Lung (tissue), 11 donors: ENCODE measurements at regions not wholly inside any gene's neighbourhood (a gene's known extent, or its start where the extent isn't known, plus 50 kb on each side); places are given as distances from the start of the nearest gene placed in this dataset.

ENCODE experiments used
- ATAC-seq: fragments of 200-7000 bp; cut with Tn5 transposase; one replicate; pipeline ENCODE4 v1.9.1; 2020; ENCODE audit warnings: moderate number of reproducible peaks; ENCODE audit not compliant: insufficient read depth, low FRiP score
- DNase-seq, 3 donors: peaks; one replicate each; pipeline ENCODE4 v3.0.0-alpha.2; 2013 to 2017
- H3K27ac ChIP-seq, 2 donors: one replicate each; pipeline ENCODE4 v1.5.1; 2013; ENCODE audit warnings: mild to moderate bottlenecking in 2 of 2, moderate library complexity in 2 of 2, control low read depth in 1 of 2, inconsistent platforms in 1 of 2, low read depth in 1 of 2, low read length in 1 of 2
- H3K27me3 ChIP-seq, 3 donors: one replicate each; pipeline ENCODE4 v1.5.1; 2013; ENCODE audit warnings: low read length in 2 of 3; ENCODE audit not compliant: control insufficient read depth in 3 of 3, insufficient read depth in 3 of 3
- H3K36me3 ChIP-seq, 4 donors: one replicate each; pipeline ENCODE4 v1.5.1; 2013; ENCODE audit warnings: low read length in 4 of 4, mild to moderate bottlenecking in 1 of 4, moderate library complexity in 1 of 4; ENCODE audit not compliant: control insufficient read depth in 4 of 4, insufficient read depth in 4 of 4
- H3K4me1 ChIP-seq, 5 donors: one replicate each; pipeline ENCODE4 v1.5.1; 2013; ENCODE audit warnings: low read length in 5 of 5, mild to moderate bottlenecking in 2 of 5, moderate library complexity in 1 of 5; ENCODE audit not compliant: control insufficient read depth in 5 of 5, insufficient read depth in 5 of 5
- H3K4me3 ChIP-seq: one replicate; pipeline ENCODE4 v1.5.1; 2013; ENCODE audit warnings: mild to moderate bottlenecking, control low read depth, moderate library complexity
- H3K9ac ChIP-seq, 2 donors: one replicate each; pipeline ENCODE4 v1.5.1; 2013; ENCODE audit warnings: low read length in 2 of 2, control low read depth in 1 of 2; ENCODE audit not compliant: insufficient read depth in 1 of 2
- H3K9me3 ChIP-seq, 4 donors: one replicate each; pipeline ENCODE4 v1.5.1; 2013; ENCODE audit warnings: low read length in 3 of 4, mild to moderate bottlenecking in 1 of 4, moderate library complexity in 1 of 4; ENCODE audit not compliant: control insufficient read depth in 4 of 4, insufficient read depth in 3 of 4
- CTCF ChIP-seq: IDR thresholded peaks from 2 replicates; pipeline ENCODE4 v1.5.1; 2012; ENCODE audit warnings: mild to moderate bottlenecking; ENCODE audit errors: control extremely low read depth, extremely low read depth
- WGBS, 2 donors: extraction: QIAGEN DNeasy Blood & Tissue Kit; methylation state at CpG; one replicate each; pipeline ENCODE4 v1.1.7; 2013; 5-methylcytosine and 5-hydroxymethylcytosine counted together
- donor health status: control.
- donor health status: control.
- donor health status: Bipolar disorder and iron deficiency.
- donor health status: healthy.
- donor health status: DM: yes; HTN: yes; CAD: no.

DNA sequence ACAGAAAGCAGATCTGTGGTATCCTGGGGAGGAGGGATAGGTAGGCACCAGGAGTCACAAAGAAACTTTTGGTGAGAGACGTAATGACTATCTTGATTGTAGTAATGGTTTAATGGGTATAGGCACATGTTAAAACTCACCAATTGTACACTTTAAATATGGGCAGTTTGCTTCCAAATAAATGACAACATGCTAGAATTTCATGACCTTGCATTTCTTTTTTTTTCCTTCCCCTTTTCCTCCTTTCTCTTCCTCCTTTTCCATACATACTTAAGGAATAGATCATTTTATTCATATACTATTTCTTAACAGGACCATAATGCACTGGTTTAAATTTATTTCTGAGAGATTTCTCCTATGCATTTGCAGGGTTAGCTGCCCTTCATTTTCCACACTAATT is 341.8 kb downstream of the TMEM182 start:
- no peak overlapping the region for H3K9ac ChIP-seq
- no peak overlapping the region for H3K4me3 ChIP-seq
- no peak for TF ChIP-seq CTCF
- no peaks in the 10 kb centered on the region for H3K9me3 ChIP-seq
- ATAC-seq (no peak), DNase-seq (no peak)
- 83 to 89% methylated on average over 1 of the region's 1 CpG for WGBS, 2 donors
- H3K27ac ChIP-seq = no peak overlapping the region
- H3K36me3 ChIP-seq = no peaks in the 10 kb centered on the region
- H3K4me1 ChIP-seq = no peaks in the 10 kb centered on the region
- H3K27me3 ChIP-seq = no peaks in the 10 kb centered on the region

DNA sequence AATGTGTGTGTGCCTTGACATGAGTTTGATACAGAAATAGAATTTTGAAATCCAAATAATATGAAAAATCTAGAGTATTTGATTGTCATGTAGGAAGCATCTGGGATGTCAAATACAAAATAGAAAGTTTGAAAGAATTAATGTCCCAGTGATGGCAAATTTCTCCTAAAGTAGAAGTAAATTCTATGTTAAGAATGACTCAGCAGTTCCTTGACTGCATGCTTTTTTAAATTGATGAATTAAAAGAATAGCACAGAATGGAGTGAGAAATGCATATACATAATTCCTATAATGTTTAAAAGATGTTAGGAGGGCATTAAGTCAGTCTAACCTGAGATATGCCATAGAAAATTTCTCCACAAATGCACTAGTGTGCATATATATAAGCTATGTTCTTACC is 357.5 kb downstream of the TMEM182 start:
- H3K9ac ChIP-seq = no peak overlapping the region

GRCh38 chr2:103121106-103121505 is 359.3 kb downstream of the TMEM182 start:
- Histone ChIP-seq H3K4me1 (no peaks in the 10 kb centered on the region), H3K4me3 (no peak overlapping the region), H3K27ac (no peak overlapping the region), H3K27me3 (no peaks in the 10 kb centered on the region), H3K36me3 (no peaks in the 10 kb centered on the region), H3K9ac (no peak overlapping the region), H3K9me3 (no peaks in the 10 kb centered on the region)
- no peak for TF ChIP-seq CTCF
- no peak for DNase-seq
- no peak for ATAC-seq
- WGBS, 2 donors = 85 to 94% methylated on average over 1 of the region's 1 CpG

More for the DNA sequence above, 357.5 kb downstream of the TMEM182 start:
- Histone ChIP-seq H3K27ac (no peak overlapping the region), H3K4me3 (no peak overlapping the region), H3K9me3 (no peaks in the 10 kb centered on the region), H3K4me1 (no peaks in the 10 kb centered on the region), H3K27me3 (no peaks in the 10 kb centered on the region), H3K36me3 (no peaks in the 10 kb centered on the region)
- DNase-seq = no peak
- no peak for TF ChIP-seq CTCF
- no peak for ATAC-seq

DNA sequence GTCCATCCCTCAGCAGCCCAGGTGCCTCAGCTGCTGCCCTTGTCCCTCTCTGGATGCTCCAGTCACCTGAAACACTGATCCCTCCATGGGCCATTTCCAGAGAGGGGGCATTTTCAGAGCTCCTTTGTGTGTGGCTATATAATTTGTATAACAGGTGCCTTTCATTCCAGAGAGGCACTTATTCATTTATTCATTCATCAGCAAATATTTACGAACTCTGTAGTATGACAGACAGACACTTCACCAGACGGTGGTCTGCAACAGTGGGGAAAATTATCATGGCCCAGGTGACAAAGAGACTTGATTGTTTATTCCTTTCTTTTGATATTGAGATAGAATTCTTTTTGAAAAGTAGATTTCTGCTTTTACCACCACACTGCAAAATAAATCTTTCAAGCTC is 361.7 kb downstream of the TMEM182 start:
- no peak for TF ChIP-seq CTCF
- ATAC-seq (no peak), DNase-seq (no peak)
- Histone ChIP-seq H3K9ac (no peak overlapping the region), H3K36me3 (no peaks in the 10 kb centered on the region), H3K4me1 (no peaks in the 10 kb centered on the region), H3K27me3 (no peaks in the 10 kb centered on the region), H3K9me3 (no peaks in the 10 kb centered on the region), H3K4me3 (no peak overlapping the region), H3K27ac (no peak overlapping the region)
- 62 to 79% methylated on average over 2 of the region's 2 CpGs for WGBS, 2 donors
